Fibroblast of lung (primary cell): ENCODE measurements at regions not wholly inside any gene's neighbourhood (a gene's known extent, or its start where the extent isn't known, plus 50 kb on each side); places are given as distances from the start of the nearest gene placed in this dataset.

Source experiments
- DNase-seq, 2 donors: peaks; one replicate each; pipeline versions ENCODE4 v3.0.0 to v3.0.0-alpha.2; 2010; ENCODE audit warnings: low read depth in 2 of 2
- H2AFZ ChIP-seq: 2 replicates; pipeline ENCODE4 v1.5.1; 2012; ENCODE audit warnings: low read length, control low read depth, inconsistent platforms
- H3K27ac ChIP-seq: 2 replicates; pipeline ENCODE4 v1.5.1; 2011; ENCODE audit warnings: low read length, control low read depth; ENCODE audit not compliant: insufficient read depth
- H3K27me3 ChIP-seq: 2 replicates; pipeline ENCODE4 v1.5.1; 2011; ENCODE audit warnings: mild to moderate bottlenecking, low read length; ENCODE audit not compliant: control insufficient read depth, insufficient read depth
- H3K36me3 ChIP-seq: 2 replicates; pipeline ENCODE4 v1.5.1; 2011; ENCODE audit warnings: low read length; ENCODE audit not compliant: control insufficient read depth, insufficient read depth
- H3K4me1 ChIP-seq: 2 replicates; pipeline ENCODE4 v1.5.1; 2011; ENCODE audit warnings: low read length; ENCODE audit not compliant: control insufficient read depth, insufficient read depth; ENCODE audit errors: extremely low read depth
- H3K4me2 ChIP-seq: 2 replicates; pipeline ENCODE4 v1.5.1; 2011; ENCODE audit warnings: low read length, control low read depth; ENCODE audit not compliant: insufficient read depth; ENCODE audit errors: extremely low read depth
- H3K4me3 ChIP-seq, 4 experiments: fragments of 200-600 bp in 1 of 4; sonication (generic) in 1 of 4; replicated peaks in 1 of 4; 2 replicates each; pipeline ENCODE4 v1.5.1; 2011 to 2016; ENCODE audit warnings: low read length in 4 of 4, low read depth in 3 of 4, mild to moderate bottlenecking in 3 of 4, control low read depth in 2 of 4, inconsistent platforms in 1 of 4, mixed read lengths in 1 of 4; ENCODE audit not compliant: insufficient read depth in 1 of 4; ENCODE audit errors: control extremely low read depth in 1 of 4
- H3K79me2 ChIP-seq: 2 replicates; pipeline ENCODE4 v1.5.1; 2012; ENCODE audit warnings: mild to moderate bottlenecking, low read length, inconsistent platforms; ENCODE audit not compliant: control insufficient read depth, insufficient read depth
- H3K9ac ChIP-seq: 2 replicates; pipeline ENCODE4 v1.5.1; 2011; ENCODE audit warnings: mild to moderate bottlenecking, low read length, control low read depth; ENCODE audit not compliant: insufficient read depth
- H3K9me3 ChIP-seq: 2 replicates; pipeline ENCODE4 v1.5.1; 2012; ENCODE audit warnings: low read depth, low read length; ENCODE audit not compliant: control insufficient read depth, insufficient read depth
- H4K20me1 ChIP-seq: 2 replicates; pipeline ENCODE4 v1.5.1; 2011; ENCODE audit warnings: low read length; ENCODE audit not compliant: control insufficient read depth, insufficient read depth; ENCODE audit errors: extremely low read depth
- CTCF ChIP-seq, 2 donors: IDR thresholded peaks in 1 of 2; conservative IDR thresholded peaks in 1 of 2; 1 replicate in 1 of 2; 2 replicates in 1 of 2; pipeline ENCODE4 v1.5.1; 2011 to 2012; ENCODE audit warnings: low read length in 2 of 2, control low read depth in 1 of 2, inconsistent platforms in 1 of 2, low read depth in 1 of 2, mild to moderate bottlenecking in 1 of 2
- EZH2 ChIP-seq: IDR thresholded peaks from 2 replicates; pipeline ENCODE4 v1.5.1; 2012; ENCODE audit warnings: low read length, control low read depth, mild to moderate bottlenecking; ENCODE audit errors: missing control alignments

- Histone ChIP-seq H3K27ac (peak overlapping the region; percentile 96), H3K36me3 (no peaks in the 10 kb centered on the region), H3K9me3 (no peaks in the 10 kb centered on the region), H3K4me3 (no peak overlapping the region), H3K9ac (peak overlapping the region; percentile 41), H4K20me1 (no peaks in the 10 kb centered on the region), H2AFZ (no peak overlapping the region), H3K79me2 (peaks cover 6% of the 10 kb centered on the region), H3K4me2 (peak overlapping the region; percentile 56), H3K4me1 (peaks cover 37% of the 10 kb centered on the region), H3K27me3 (no peaks in the 10 kb centered on the region)
- TF ChIP-seq CTCF (conservative IDR thresholded peaks at IDR 0.05 in 1 of 2, IDR thresholded peaks at IDR 0.05 in 1 of 2; ENCODE audit: low read depth in 1 of 2, low read length in 2 of 2) = no peak
- no peak for TF ChIP-seq EZH2
- peak; percentile 44 to 70 for DNase-seq
Observed at GRCh38 chr9:109912726-109913460, 132.9 kb downstream of the PALM2AKAP2 start.

GRCh38 chr9:109913461-109913810 lies 133.4 kb downstream of the PALM2AKAP2 start:
- Histone ChIP-seq H3K79me2 (peaks cover 6% of the 10 kb centered on the region), H3K4me3 (no peak overlapping the region), H4K20me1 (no peaks in the 10 kb centered on the region), H3K9ac (peak overlapping the region; percentile 41), H3K27ac (peak overlapping the region; percentile 96), H3K4me1 (peaks cover 35% of the 10 kb centered on the region), H3K9me3 (no peaks in the 10 kb centered on the region), H3K27me3 (no peaks in the 10 kb centered on the region), H3K4me2 (peak overlapping the region; percentile 56), H3K36me3 (no peaks in the 10 kb centered on the region), H2AFZ (no peak overlapping the region)
- peak in 1 of 2 donors; percentile 46 for DNase-seq
- TF ChIP-seq CTCF (conservative IDR thresholded peaks at IDR 0.05 in 1 of 2, IDR thresholded peaks at IDR 0.05 in 1 of 2; ENCODE audit: low read depth in 1 of 2, low read length in 2 of 2) = no peak
- no peak for TF ChIP-seq EZH2

- H3K4me3 ChIP-seq = no peak overlapping the region
- peaks cover 6% of the 10 kb centered on the region for H3K79me2 ChIP-seq
- peak overlapping the region; percentile 96 for H3K27ac ChIP-seq
- H3K9me3 ChIP-seq = no peaks in the 10 kb centered on the region
- no peaks in the 10 kb centered on the region for H4K20me1 ChIP-seq
- no peak overlapping the region for H2AFZ ChIP-seq
- peaks cover 30% of the 10 kb centered on the region for H3K4me1 ChIP-seq
- no peak for TF ChIP-seq EZH2
- no peak for TF ChIP-seq CTCF (conservative IDR thresholded peaks at IDR 0.05 in 1 of 2, IDR thresholded peaks at IDR 0.05 in 1 of 2; ENCODE audit: low read depth in 1 of 2, low read length in 2 of 2)
- no peaks in the 10 kb centered on the region for H3K36me3 ChIP-seq
- H3K9ac ChIP-seq = no peak overlapping the region
- H3K27me3 ChIP-seq = no peaks in the 10 kb centered on the region
- DNase-seq = peak; percentile 96 to 99
- peak overlapping the region; percentile 19 for H3K4me2 ChIP-seq
Observed at GRCh38 chr9:109914280-109915027, 134.5 kb downstream of the PALM2AKAP2 start.
